Neuronal stem cell (in vitro differentiated cells): ENCODE measurements at regions not wholly inside any gene's neighbourhood (a gene's known extent, or its start where the extent isn't known, plus 50 kb on each side); places are given as distances from the start of the nearest gene placed in this dataset.

Experiments used
- DNase-seq: peaks from one replicate; pipeline ENCODE4 v3.0.0-alpha.2; 2013; ENCODE audit warnings: low spot score
- H2AFZ ChIP-seq: one replicate; pipeline ENCODE4 v1.6.1; 2013; ENCODE audit warnings: mild to moderate bottlenecking, low read length, inconsistent platforms
- H2AK5ac ChIP-seq: 2 replicates; pipeline ENCODE4 v1.6.1; 2013; ENCODE audit warnings: low read depth, mild to moderate bottlenecking, inconsistent platforms, low read length, moderate library complexity, mixed read lengths
- H2BK120ac ChIP-seq: 2 replicates; pipeline ENCODE4 v1.6.1; 2013; ENCODE audit warnings: low read depth, mild to moderate bottlenecking, inconsistent platforms, low read length, moderate library complexity, mixed read lengths
- H2BK12ac ChIP-seq: one replicate; pipeline ENCODE4 v1.6.1; 2013; ENCODE audit warnings: low read length, inconsistent platforms
- H2BK15ac ChIP-seq: 2 replicates; pipeline ENCODE4 v1.6.1; 2013; ENCODE audit warnings: mild to moderate bottlenecking, low read length, inconsistent platforms, mixed read lengths
- H2BK5ac ChIP-seq: one replicate; pipeline ENCODE4 v1.6.1; 2013; ENCODE audit warnings: inconsistent platforms, mild to moderate bottlenecking, low read length, moderate library complexity
- H3K14ac ChIP-seq: one replicate; pipeline ENCODE4 v1.6.1; 2013; ENCODE audit warnings: low read length, inconsistent platforms
- H3K18ac ChIP-seq: 2 replicates; pipeline ENCODE4 v1.6.1; 2013; ENCODE audit warnings: low read length, inconsistent platforms
- H3K23ac ChIP-seq: 2 replicates; pipeline ENCODE4 v1.6.1; 2013; ENCODE audit warnings: low read depth, mild to moderate bottlenecking, mixed read lengths, low read length, inconsistent platforms; ENCODE audit not compliant: poor library complexity
- H3K27ac ChIP-seq: replicated peaks from 3 replicates; pipeline ENCODE4 v1.5.1; 2013; ENCODE audit warnings: low read length, inconsistent platforms
- H3K27me3 ChIP-seq, 3 experiments: 2 replicates each; pipeline ENCODE4 v1.6.1; 2013; ENCODE audit warnings: low read length in 3 of 3, mild to moderate bottlenecking in 2 of 3, inconsistent platforms in 1 of 3, low read depth in 1 of 3, mixed read lengths in 1 of 3, moderate library complexity in 1 of 3; ENCODE audit not compliant: control insufficient read depth in 3 of 3, insufficient read depth in 3 of 3
- H3K36me3 ChIP-seq, 2 donors: replicated peaks in 1 of 2; 2 replicates each; pipeline ENCODE4 v1.6.1; 2013; ENCODE audit warnings: low read length in 2 of 2; ENCODE audit not compliant: control insufficient read depth in 2 of 2, insufficient read depth in 2 of 2
- H3K4ac ChIP-seq: 2 replicates; pipeline ENCODE4 v1.6.1; 2013; ENCODE audit warnings: inconsistent platforms, mild to moderate bottlenecking, low read length, moderate library complexity
- H3K4me1 ChIP-seq, 2 donors: 1 replicate in 1 of 2; 2 replicates in 1 of 2; pipeline ENCODE4 v1.6.1; 2013; ENCODE audit warnings: low read length in 2 of 2, low read depth in 1 of 2; ENCODE audit not compliant: control insufficient read depth in 2 of 2, insufficient read depth in 1 of 2
- H3K4me2 ChIP-seq: one replicate; pipeline ENCODE4 v1.6.1; 2013; ENCODE audit warnings: mild to moderate bottlenecking, low read length, inconsistent platforms; ENCODE audit not compliant: insufficient read depth, poor library complexity, severe bottlenecking
- H3K4me3 ChIP-seq, 2 donors: 2 replicates each; pipeline ENCODE4 v1.5.1; 2013; ENCODE audit warnings: low read length in 2 of 2, mild to moderate bottlenecking in 2 of 2, inconsistent platforms in 1 of 2, moderate library complexity in 1 of 2
- H3K79me1 ChIP-seq: one replicate; pipeline ENCODE4 v1.6.1; 2013; ENCODE audit warnings: low read depth, mild to moderate bottlenecking, inconsistent platforms, low read length, moderate library complexity
- H3K9ac ChIP-seq: one replicate; pipeline ENCODE4 v1.6.1; 2013; ENCODE audit warnings: mild to moderate bottlenecking, low read depth, low read length, inconsistent platforms; ENCODE audit not compliant: poor library complexity
- H3K9me3 ChIP-seq, 2 donors: replicated peaks in 1 of 2; 2 replicates each; pipeline versions ENCODE3 to v1.6.1; 2013; ENCODE audit warnings: low read length in 2 of 2, mild to moderate bottlenecking in 2 of 2, inconsistent platforms in 1 of 2, low read depth in 1 of 2, mixed read lengths in 1 of 2, moderate library complexity in 1 of 2; ENCODE audit not compliant: control insufficient read depth in 2 of 2, insufficient read depth in 1 of 2
- H4K8ac ChIP-seq: one replicate; pipeline ENCODE4 v1.6.1; 2013; ENCODE audit warnings: low read depth, mild to moderate bottlenecking, inconsistent platforms, low read length, moderate library complexity
- H4K91ac ChIP-seq: one replicate; pipeline ENCODE4 v1.6.1; 2013; ENCODE audit warnings: low read length, low read depth, mild to moderate bottlenecking, inconsistent platforms; ENCODE audit not compliant: poor library complexity
- WGBS, 2 donors: extraction: QIAGEN DNeasy Blood & Tissue Kit; methylation state at CpG; one replicate each; pipeline ENCODE4 v1.1.7; 2013; ENCODE audit warnings: missing lambda C conversion rate in 2 of 2, mixed read lengths in 1 of 2; ENCODE audit not compliant: insufficient read length in 2 of 2, insufficient replicate concordance in 1 of 2; ENCODE audit errors: extremely low coverage in 2 of 2; 5-methylcytosine and 5-hydroxymethylcytosine counted together

DNA sequence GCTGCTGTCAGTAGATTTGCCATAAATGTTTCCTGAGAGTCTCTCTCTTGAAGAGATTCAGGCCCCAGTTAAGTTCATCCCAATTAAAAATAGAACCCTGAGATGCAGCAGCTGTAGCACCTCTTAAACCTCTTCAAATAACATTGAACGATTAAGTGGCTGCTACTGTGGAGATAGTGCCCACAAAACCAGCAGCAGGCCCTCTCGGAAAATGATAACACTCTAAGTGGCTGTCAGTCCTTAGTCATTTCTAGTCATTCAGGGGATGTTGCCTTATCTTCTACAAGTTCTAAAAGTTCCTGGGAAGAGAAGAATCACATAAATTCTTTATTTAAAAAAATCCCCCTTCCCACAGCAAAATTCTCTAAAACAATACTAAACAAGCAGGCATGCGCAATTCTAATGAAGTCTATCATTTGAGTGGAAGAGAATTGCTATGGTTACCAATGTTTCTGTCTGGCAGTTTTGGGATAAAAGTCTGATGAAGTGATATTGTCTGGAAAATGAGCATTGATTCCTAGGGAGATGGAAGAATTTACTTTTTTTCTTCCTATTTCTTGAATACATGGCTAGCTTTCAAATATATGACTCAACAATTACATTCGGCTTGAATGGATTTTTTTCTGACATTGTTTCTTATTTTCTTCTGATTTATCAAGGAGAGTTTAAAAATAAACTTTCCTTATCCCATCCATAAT, 131.9 kb downstream of the TRMT11 start:
- Histone ChIP-seq H3K4me1 (peaks cover 0 to 3% of the 10 kb centered on the region in 2 donors), H4K91ac (no peak overlapping the region), H2BK12ac (no peak overlapping the region), H2AK5ac (no peak overlapping the region), H3K4me3 (no peak overlapping the region), H3K27me3 (no peaks in the 10 kb centered on the region), H3K23ac (no peak overlapping the region), H3K79me1 (no peaks in the 10 kb centered on the region), H3K36me3 (peaks cover 0 to 5% of the 10 kb centered on the region in 2 donors), H2BK15ac (no peak overlapping the region), H3K9me3 (no peaks in the 10 kb centered on the region), H3K9ac (no peak overlapping the region), H2BK5ac (no peak overlapping the region), H3K27ac (no peak overlapping the region), H2BK120ac (no peak overlapping the region), H4K8ac (no peak overlapping the region), H3K14ac (no peak overlapping the region), H3K18ac (no peak overlapping the region), H3K4ac (no peak overlapping the region), H3K4me2 (no peak overlapping the region), H2AFZ (no peak overlapping the region)
- no CpG with 5 or more reads among the region's 4 CpGs for WGBS, 2 donors
- no peak for DNase-seq

- no peaks in the 10 kb centered on the region for H3K9me3 ChIP-seq
- no peak overlapping the region for H4K91ac ChIP-seq
- H3K14ac ChIP-seq, result no peak overlapping the region
- no peak overlapping the region for H2BK5ac ChIP-seq
- no peak overlapping the region for H2BK15ac ChIP-seq
- H3K4me3 ChIP-seq, result no peak overlapping the region
- DNase-seq, result no peak
- H3K79me1 ChIP-seq, result no peaks in the 10 kb centered on the region
- H2BK12ac ChIP-seq, result no peak overlapping the region
- H3K36me3 ChIP-seq, result peaks cover 0 to 5% of the 10 kb centered on the region in 2 donors
- H3K4me2 ChIP-seq, result no peak overlapping the region
- no peak overlapping the region for H3K4ac ChIP-seq
- H3K27me3 ChIP-seq, result no peaks in the 10 kb centered on the region
- H4K8ac ChIP-seq, result no peak overlapping the region
- no peak overlapping the region for H2AK5ac ChIP-seq
- H3K9ac ChIP-seq, result no peak overlapping the region
- H3K4me1 ChIP-seq, result peaks cover 0 to 3% of the 10 kb centered on the region in 2 donors
- H3K27ac ChIP-seq, result no peak overlapping the region
- H3K23ac ChIP-seq, result no peak overlapping the region
- no peak overlapping the region for H2BK120ac ChIP-seq
- no peak overlapping the region for H3K18ac ChIP-seq
- WGBS, 2 donors, result no CpG with 5 or more reads among the region's 2 CpGs
- H2AFZ ChIP-seq, result no peak overlapping the region
Observed at GRCh38 chr6:126118936-126119335, 132.6 kb downstream of the TRMT11 start.

DNA sequence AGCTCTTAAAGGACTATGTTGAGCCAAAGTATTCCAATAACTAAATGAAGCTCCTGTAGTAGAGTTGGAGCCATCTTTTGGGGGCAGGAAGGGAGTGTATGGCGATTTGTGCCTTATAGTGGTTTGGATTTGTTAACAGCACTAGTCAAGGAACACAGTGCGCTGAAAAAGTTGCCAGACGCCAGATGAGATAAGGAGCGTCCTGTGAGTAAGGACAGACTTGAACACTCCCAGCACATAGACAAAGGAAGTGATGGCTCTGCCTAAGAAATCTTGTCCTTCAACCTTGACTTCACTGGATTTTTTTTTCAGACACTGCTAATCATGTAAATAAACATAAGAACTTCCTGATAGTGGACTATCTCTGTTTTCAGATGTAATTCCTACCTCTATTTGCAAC, 136.9 kb downstream of the TRMT11 start:
- Histone ChIP-seq H3K4me1 (no peaks in the 10 kb centered on the region), H3K18ac (no peak overlapping the region), H3K27me3 (no peaks in the 10 kb centered on the region), H3K79me1 (no peaks in the 10 kb centered on the region), H3K9ac (no peak overlapping the region), H3K23ac (no peak overlapping the region), H4K91ac (no peak overlapping the region), H2AFZ (peak overlapping the region; percentile 19), H4K8ac (no peak overlapping the region), H2BK5ac (no peak overlapping the region), H2AK5ac (no peak overlapping the region), H3K4me3 (no peak overlapping the region), H2BK12ac (no peak overlapping the region), H3K4me2 (no peak overlapping the region), H3K36me3 (no peaks in the 10 kb centered on the region), H3K9me3 (no peaks in the 10 kb centered on the region), H2BK15ac (no peak overlapping the region), H2BK120ac (no peak overlapping the region), H3K14ac (no peak overlapping the region), H3K27ac (no peak overlapping the region), H3K4ac (no peak overlapping the region)
- no peak for DNase-seq
- WGBS, 2 donors, result no CpG with 5 or more reads among the region's 4 CpGs

- H3K27me3 ChIP-seq, result no peaks in the 10 kb centered on the region
- H4K8ac ChIP-seq, result no peak overlapping the region
- H3K36me3 ChIP-seq, result no peaks in the 10 kb centered on the region
- no peak overlapping the region for H2BK15ac ChIP-seq
- no peak overlapping the region for H2BK12ac ChIP-seq
- H3K27ac ChIP-seq, result no peak overlapping the region
- no peak overlapping the region for H3K9ac ChIP-seq
- no peak overlapping the region for H2AFZ ChIP-seq
- no peak overlapping the region for H2BK120ac ChIP-seq
- H3K14ac ChIP-seq, result no peak overlapping the region
- H3K4me2 ChIP-seq, result no peak overlapping the region
- no peak overlapping the region for H3K23ac ChIP-seq
- H4K91ac ChIP-seq, result no peak overlapping the region
- H3K18ac ChIP-seq, result no peak overlapping the region
- H2BK5ac ChIP-seq, result no peak overlapping the region
- H3K4me1 ChIP-seq, result no peaks in the 10 kb centered on the region
- no peak for DNase-seq
- no peak overlapping the region for H3K4me3 ChIP-seq
- H3K79me1 ChIP-seq, result no peaks in the 10 kb centered on the region
- H2AK5ac ChIP-seq, result no peak overlapping the region
- no CpG with 5 or more reads among the region's 9 CpGs for WGBS, 2 donors
- H3K9me3 ChIP-seq, result no peaks in the 10 kb centered on the region
- no peak overlapping the region for H3K4ac ChIP-seq
Observed at GRCh38 chr6:126127659-126128058, 141.3 kb downstream of the TRMT11 start.
